ENCODE measurements at regions not wholly inside any gene's neighbourhood (a gene's known extent, or its start where the extent isn't known, plus 50 kb on each side); places are given as distances from the start of the nearest gene placed in this dataset.

DNA sequence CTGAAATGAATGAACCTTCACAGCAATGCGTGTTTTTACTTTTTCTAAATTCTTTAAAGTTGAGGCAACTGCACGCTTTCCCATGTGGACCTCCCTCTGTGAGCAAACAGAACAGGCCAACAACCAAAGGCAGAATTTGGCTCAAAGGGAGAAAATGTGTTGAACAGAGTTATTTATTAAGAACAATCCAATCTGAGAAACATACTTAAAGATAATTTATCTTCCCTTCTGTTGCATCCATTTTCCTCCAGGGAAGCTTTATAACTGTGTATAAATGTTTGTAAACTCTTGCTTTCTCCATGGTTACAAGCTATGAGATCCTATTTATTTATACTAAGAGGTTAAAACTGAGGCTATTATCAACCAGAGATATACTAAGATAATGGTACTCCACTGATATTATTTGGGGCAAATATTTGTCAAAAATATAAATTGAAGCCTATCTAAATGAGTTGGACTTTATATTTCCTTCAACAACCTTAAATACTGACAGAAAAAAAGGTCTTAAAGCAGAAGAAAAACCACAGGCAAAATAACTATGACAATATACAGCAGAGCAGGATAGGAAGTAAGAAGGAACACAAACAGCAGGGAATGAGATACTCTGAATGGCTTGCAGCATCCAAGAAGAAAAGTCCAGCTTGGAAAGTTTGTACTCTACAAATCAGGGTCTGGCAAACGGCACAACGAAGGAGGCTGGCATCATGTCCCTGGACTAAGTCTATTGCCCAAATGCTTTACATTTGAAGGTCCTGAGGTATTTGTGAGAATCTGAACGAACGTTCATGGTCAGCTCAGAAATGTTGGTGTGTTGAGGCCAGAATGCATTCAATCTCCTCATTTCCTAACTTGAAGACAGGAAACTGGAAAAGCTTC, 663.2 kb upstream of the INTU start:
- TF ChIP-seq, protein P1, sequence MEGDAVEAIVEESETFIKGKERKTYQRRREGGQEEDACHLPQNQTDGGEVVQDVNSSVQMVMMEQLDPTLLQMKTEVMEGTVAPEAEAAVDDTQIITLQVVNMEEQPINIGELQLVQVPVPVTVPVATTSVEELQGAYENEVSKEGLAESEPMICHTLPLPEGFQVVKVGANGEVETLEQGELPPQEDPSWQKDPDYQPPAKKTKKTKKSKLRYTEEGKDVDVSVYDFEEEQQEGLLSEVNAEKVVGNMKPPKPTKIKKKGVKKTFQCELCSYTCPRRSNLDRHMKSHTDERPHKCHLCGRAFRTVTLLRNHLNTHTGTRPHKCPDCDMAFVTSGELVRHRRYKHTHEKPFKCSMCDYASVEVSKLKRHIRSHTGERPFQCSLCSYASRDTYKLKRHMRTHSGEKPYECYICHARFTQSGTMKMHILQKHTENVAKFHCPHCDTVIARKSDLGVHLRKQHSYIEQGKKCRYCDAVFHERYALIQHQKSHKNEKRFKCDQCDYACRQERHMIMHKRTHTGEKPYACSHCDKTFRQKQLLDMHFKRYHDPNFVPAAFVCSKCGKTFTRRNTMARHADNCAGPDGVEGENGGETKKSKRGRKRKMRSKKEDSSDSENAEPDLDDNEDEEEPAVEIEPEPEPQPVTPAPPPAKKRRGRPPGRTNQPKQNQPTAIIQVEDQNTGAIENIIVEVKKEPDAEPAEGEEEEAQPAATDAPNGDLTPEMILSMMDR (IDR thresholded peaks at IDR 0.05), result no peak
- TF ChIP-seq POLR2A (IDR thresholded peaks at IDR 0.05), result no peak

All from Peyer's patch (tissue), 4 donors.